Endothelial cell (in vitro differentiated cells): ENCODE measurements at regions not wholly inside any gene's neighbourhood (a gene's known extent, or its start where the extent isn't known, plus 50 kb on each side); places are given as distances from the start of the nearest gene placed in this dataset.

Experiments used
- DNase-seq: peaks from one replicate; pipeline ENCODE4 v3.0.0; 2021; ENCODE audit warnings: low spot score
- H3K27ac Mint-ChIP-seq: one replicate; pipeline ENCODE4 v1.8.0; 2021; ENCODE audit warnings: mixed read lengths, inconsistent platforms; ENCODE audit not compliant: unreplicated experiment
- H3K27me3 Mint-ChIP-seq: one replicate; pipeline ENCODE4 v1.8.0; 2021; ENCODE audit warnings: mild to moderate bottlenecking, moderate library complexity, mixed read lengths, inconsistent platforms; ENCODE audit not compliant: unreplicated experiment
- H3K36me3 Mint-ChIP-seq: one replicate; pipeline ENCODE4 v1.8.0; 2021; ENCODE audit warnings: mild to moderate bottlenecking, low read depth, mixed read lengths, inconsistent platforms; ENCODE audit not compliant: unreplicated experiment
- H3K4me1 Mint-ChIP-seq: one replicate; pipeline ENCODE4 v1.8.0; 2021; ENCODE audit warnings: mild to moderate bottlenecking, mixed read lengths, inconsistent platforms; ENCODE audit not compliant: unreplicated experiment
- H3K4me3 Mint-ChIP-seq: one replicate; pipeline ENCODE4 v1.8.0; 2021; ENCODE audit warnings: mild to moderate bottlenecking, mixed read lengths, inconsistent platforms; ENCODE audit not compliant: unreplicated experiment
- H3K9me3 Mint-ChIP-seq: one replicate; pipeline ENCODE4 v1.8.0; 2021; ENCODE audit warnings: mixed read lengths, inconsistent platforms; ENCODE audit not compliant: unreplicated experiment
- CTCF ChIP-seq: fragments of 200-600 bp; sonication (generic); IDR thresholded peaks from one replicate; pipeline ENCODE4 v1.5.0; 2021; ENCODE audit warnings: antibody characterized with exemption; ENCODE audit not compliant: unreplicated experiment

DNA sequence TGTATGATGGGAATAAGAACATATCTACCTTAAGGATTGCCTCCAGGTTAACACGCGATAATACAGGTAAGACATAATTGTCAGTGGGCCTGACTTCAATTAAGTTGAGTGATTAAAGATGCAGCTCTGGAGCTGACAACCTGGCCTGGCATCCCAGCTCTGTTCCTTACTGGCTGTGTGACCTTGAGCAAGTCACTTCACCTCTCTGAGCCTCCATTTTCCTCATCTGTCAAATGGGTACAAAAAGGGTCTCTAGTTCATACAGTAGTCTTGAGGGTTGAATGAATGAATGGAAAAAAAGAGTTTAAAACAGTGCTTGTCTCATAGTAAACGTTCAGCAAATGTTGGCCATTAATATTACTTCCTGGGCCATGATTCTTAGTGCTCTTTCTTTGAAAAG is 213.9 kb downstream of the PHETA1 start:
- H3K27me3 Mint-ChIP-seq: peaks cover 1% of the 10 kb centered on the region
- no peak for TF ChIP-seq CTCF
- no peak overlapping the region for H3K4me3 Mint-ChIP-seq
- H3K36me3 Mint-ChIP-seq: no peaks in the 10 kb centered on the region
- DNase-seq: no peak
- no peaks in the 10 kb centered on the region for H3K9me3 Mint-ChIP-seq
- no peaks in the 10 kb centered on the region for H3K4me1 Mint-ChIP-seq
- H3K27ac Mint-ChIP-seq: no peak overlapping the region

- H3K9me3 Mint-ChIP-seq: no peaks in the 10 kb centered on the region
- H3K4me1 Mint-ChIP-seq: no peaks in the 10 kb centered on the region
- H3K27ac Mint-ChIP-seq: no peak overlapping the region
- no peaks in the 10 kb centered on the region for H3K36me3 Mint-ChIP-seq
- no peak overlapping the region for H3K4me3 Mint-ChIP-seq
- no peaks in the 10 kb centered on the region for H3K27me3 Mint-ChIP-seq
- no peak for TF ChIP-seq CTCF
- no peak for DNase-seq
Observed at GRCh38 chr12:111154147-111154834, 214.6 kb downstream of the PHETA1 start.

DNA sequence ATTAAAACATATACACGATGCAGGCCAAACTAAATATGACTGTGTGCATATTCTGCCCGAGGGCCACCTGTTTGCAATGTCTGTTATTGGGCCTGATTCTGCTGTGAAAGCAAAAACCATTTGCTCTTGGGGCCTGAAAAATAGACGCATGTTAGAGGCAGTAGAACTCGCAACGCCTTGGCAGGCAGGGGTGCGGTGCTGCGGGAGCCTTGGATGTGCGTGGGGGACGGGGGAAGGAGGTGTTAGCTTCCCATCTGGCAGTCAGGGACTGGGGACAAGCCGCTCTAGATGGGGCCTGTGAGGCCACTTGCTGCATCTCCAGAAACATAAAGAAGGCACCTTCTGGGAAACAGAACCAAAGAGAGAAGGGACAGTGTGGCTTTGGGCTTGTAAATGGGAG is 216.3 kb downstream of the PHETA1 start:
- no peak overlapping the region for H3K27ac Mint-ChIP-seq
- H3K4me3 Mint-ChIP-seq: no peak overlapping the region
- no peak for DNase-seq

DNA sequence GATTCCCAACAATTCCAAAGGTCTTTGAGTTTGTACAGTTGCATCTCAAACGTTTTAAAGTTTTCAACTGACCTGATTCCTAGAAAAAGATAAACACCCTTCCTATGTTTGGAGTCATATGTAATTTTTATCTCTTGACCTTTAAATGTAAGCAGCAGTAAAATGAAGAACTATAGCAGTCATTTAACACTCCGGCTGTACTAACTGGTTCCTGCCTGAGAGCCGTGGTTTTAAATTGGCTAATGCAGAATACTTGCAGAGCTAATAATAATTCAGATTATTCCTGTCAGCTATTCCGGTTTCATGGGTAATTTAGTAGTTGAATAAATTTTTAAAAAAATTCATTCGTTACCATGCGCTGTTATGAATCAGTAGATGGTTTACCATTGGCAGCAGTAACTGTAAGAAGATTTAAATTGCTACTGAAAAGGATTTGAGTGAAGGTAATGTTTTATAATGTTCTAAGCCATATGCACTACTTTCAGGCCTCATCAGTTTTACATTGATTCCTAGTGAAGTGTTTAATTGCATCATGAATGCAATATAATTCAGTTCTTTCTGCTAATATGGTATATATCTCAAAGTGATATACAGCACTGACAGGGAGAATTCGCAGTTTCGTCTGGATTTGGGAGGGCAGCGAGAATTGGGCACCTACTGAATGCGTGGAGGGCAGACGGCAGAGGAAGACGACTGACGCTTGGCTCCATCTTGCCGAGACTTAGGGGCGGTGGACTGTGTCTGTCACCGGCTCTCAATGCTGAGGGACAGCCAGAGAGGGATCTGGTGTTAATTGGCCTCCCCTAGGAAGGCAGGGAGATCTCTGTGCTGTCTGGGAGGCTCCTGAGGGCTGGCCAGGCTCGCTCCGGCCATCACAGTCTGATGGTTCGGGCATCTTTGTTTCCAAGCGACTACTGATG is 217.7 kb downstream of the PHETA1 start:
- TF ChIP-seq CTCF: no peak
- Mint-ChIP-seq H3K4me3 (no peak overlapping the region), H3K27ac (no peak overlapping the region), H3K9me3 (no peaks in the 10 kb centered on the region), H3K4me1 (no peaks in the 10 kb centered on the region), H3K27me3 (no peaks in the 10 kb centered on the region), H3K36me3 (no peaks in the 10 kb centered on the region)
- DNase-seq: no peak

More for the DNA sequence above, 216.3 kb downstream of the PHETA1 start:
- Mint-ChIP-seq H3K36me3 (no peaks in the 10 kb centered on the region), H3K4me1 (no peaks in the 10 kb centered on the region), H3K9me3 (no peaks in the 10 kb centered on the region), H3K27me3 (no peaks in the 10 kb centered on the region)
- no peak for TF ChIP-seq CTCF

DNA sequence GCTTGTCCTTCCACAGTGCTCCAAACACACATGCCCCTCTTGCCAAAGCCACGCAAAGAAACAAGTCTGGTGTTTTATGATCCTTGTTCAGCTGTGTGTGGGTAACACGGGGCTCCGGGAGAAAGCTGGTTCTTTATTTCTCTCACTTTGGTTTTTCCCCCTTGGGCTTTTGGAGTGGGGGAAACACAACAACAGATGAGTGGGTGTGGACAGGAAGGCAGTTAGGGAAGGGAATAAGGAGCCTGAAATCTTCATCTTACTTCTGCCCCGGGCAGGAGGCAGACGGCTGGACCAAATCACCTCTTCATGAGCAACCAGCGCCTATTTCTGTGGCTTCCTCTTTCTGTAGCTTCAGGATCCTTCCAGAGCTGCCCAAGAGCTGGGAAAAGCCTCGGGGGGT is 218.5 kb downstream of the PHETA1 start:
- Mint-ChIP-seq H3K9me3 (no peaks in the 10 kb centered on the region), H3K4me3 (no peak overlapping the region), H3K27me3 (no peaks in the 10 kb centered on the region), H3K4me1 (no peaks in the 10 kb centered on the region), H3K36me3 (no peaks in the 10 kb centered on the region), H3K27ac (no peak overlapping the region)
- TF ChIP-seq CTCF: no peak
- no peak for DNase-seq
